PC-3 (cell line): ENCODE measurements at regions not wholly inside any gene's neighbourhood (a gene's known extent, or its start where the extent isn't known, plus 50 kb on each side); places are given as distances from the start of the nearest gene placed in this dataset.

Experiments
- ATAC-seq: fragments of 200-7000 bp; cut with Tn5 transposase; 2 replicates; pipeline ENCODE4 v1.9.1; 2020; ENCODE audit warnings: mild to moderate bottlenecking, moderate library complexity
- BruUV-seq: library from RNA; stranded (reverse); fragments of 400-500 nt; replicated peaks from 2 replicates; lab custom pipeline; 2021; lab: Mats Ljungman, UMichigan
- CTCF ChIA-PET: fragments of 300-600 bp; sonication (Branson Sonifier 250); formaldehyde crosslinking; loops from one replicate; lab custom pipeline; 2022; ENCODE audit warnings: antibody characterized with exemption; lab: Charles Lee
- POLR2A ChIA-PET: fragments of 300-600 bp; sonication (Branson Sonifier 250); formaldehyde crosslinking; loops from one replicate; lab custom pipeline; 2022; ENCODE audit warnings: antibody characterized with exemption; ENCODE audit not compliant: unreplicated experiment; lab: Charles Lee
- DNase-seq: peaks from one replicate; pipeline ENCODE4 v3.0.0-alpha.2; 2015
- H2AFZ ChIP-seq: fragments of 300-600 bp; sonication (generic); 2 replicates; pipeline ENCODE4 v1.6.0; 2016; ENCODE audit warnings: antibody characterized with exemption, low read length
- H3F3A ChIP-seq: fragments of 300-600 bp; sonication (generic); one replicate; pipeline ENCODE4 v1.6.0; 2017; ENCODE audit warnings: antibody characterized with exemption, low read length, control low read depth, mild to moderate bottlenecking; ENCODE audit not compliant: unreplicated experiment
- H3K27ac ChIP-seq: fragments of 300-600 bp; sonication (generic); 2 replicates; pipeline ENCODE4 v1.5.1; 2016; ENCODE audit warnings: mild to moderate bottlenecking, low read length
- H3K27me3 ChIP-seq: fragments of 300-600 bp; sonication (generic); 2 replicates; pipeline ENCODE4 v1.6.1; 2016; ENCODE audit warnings: low read length, mixed read lengths
- H3K36me3 ChIP-seq: fragments of 300-600 bp; sonication (generic); 2 replicates; pipeline ENCODE4 v1.6.1; 2016; ENCODE audit warnings: low read depth, mixed run types, low read length, mixed read lengths
- H3K4me1 ChIP-seq: fragments of 300-600 bp; sonication (generic); 2 replicates; pipeline ENCODE4 v1.5.1; 2016; ENCODE audit warnings: low read length; ENCODE audit not compliant: insufficient read depth
- H3K4me2 ChIP-seq: fragments of 300-600 bp; sonication (generic); 2 replicates; pipeline ENCODE4 v1.6.0; 2016; ENCODE audit warnings: low read length
- H3K4me3 ChIP-seq: fragments of 300-600 bp; sonication (generic); 2 replicates; pipeline ENCODE4 v1.5.1; 2016; ENCODE audit warnings: mild to moderate bottlenecking, low read length, mixed read lengths
- H3K79me2 ChIP-seq: fragments of 300-600 bp; sonication (generic); 2 replicates; pipeline ENCODE4 v1.6.1; 2017; ENCODE audit warnings: low read length, mixed read lengths
- H3K9ac ChIP-seq: fragments of 300-600 bp; sonication (generic); 2 replicates; pipeline ENCODE4 v1.6.0; 2016; ENCODE audit warnings: mild to moderate bottlenecking, low read length
- H3K9me2 ChIP-seq: fragments of 300-600 bp; sonication (generic); replicated peaks from 2 replicates; pipeline ENCODE4 v1.6.1; 2016; ENCODE audit warnings: mixed run types, low read length, mixed read lengths
- H3K9me3 ChIP-seq: fragments of 300-600 bp; sonication (generic); 2 replicates; pipeline ENCODE4 v1.6.1; 2016; ENCODE audit warnings: low read length, mixed read lengths
- H4K20me1 ChIP-seq: fragments of 300-600 bp; sonication (generic); 2 replicates; pipeline ENCODE4 v1.6.1; 2016; ENCODE audit warnings: low read length, mixed read lengths
- EZH2 ChIP-seq: fragments of 300-600 bp; sonication (generic); IDR thresholded peaks from one replicate; pipeline ENCODE4 v1.6.1; 2017; ENCODE audit warnings: antibody characterized with exemption, mild to moderate bottlenecking, low read length; ENCODE audit not compliant: unreplicated experiment
- EZH2phosphoT487 ChIP-seq: fragments of 300-600 bp; sonication (generic); IDR thresholded peaks from 2 replicates; pipeline ENCODE4 v1.6.1; 2018; ENCODE audit warnings: mild to moderate bottlenecking, antibody characterized with exemption, low read length, borderline replicate concordance
- intact Hi-C: fragments of 100-400 bp; cut with micrococcal nuclease; formaldehyde crosslinking; loops from 2 replicates; pipeline ENCODE4 v1.9.0; 2023
- TF ChIP-seq, protein P1 (sequence below): fragments of 300-600 bp; sonication (generic); conservative IDR thresholded peaks from 2 replicates; pipeline ENCODE4 v1.5.1; 2017; ENCODE audit warnings: antibody characterized with exemption, low read depth, mild to moderate bottlenecking, low read length

GRCh38 chr4:182074139-182074538, 169.1 kb upstream of the TENM3 start:
- Histone ChIP-seq H3K27ac (no peak overlapping the region), H3F3A (no peaks in the 10 kb centered on the region), H3K4me3 (no peak overlapping the region), H3K4me1 (no peaks in the 10 kb centered on the region), H3K4me2 (no peak overlapping the region), H3K9me3 (no peaks in the 10 kb centered on the region), H3K36me3 (no peaks in the 10 kb centered on the region), H3K79me2 (no peaks in the 10 kb centered on the region), H3K27me3 (no peaks in the 10 kb centered on the region), H2AFZ (no peak overlapping the region), H3K9ac (no peak overlapping the region), H3K9me2 (no peaks in the 10 kb centered on the region), H4K20me1 (no peaks in the 10 kb centered on the region)
- POLR2A ChIA-PET = no interaction called here
- TF ChIP-seq, protein P1, sequence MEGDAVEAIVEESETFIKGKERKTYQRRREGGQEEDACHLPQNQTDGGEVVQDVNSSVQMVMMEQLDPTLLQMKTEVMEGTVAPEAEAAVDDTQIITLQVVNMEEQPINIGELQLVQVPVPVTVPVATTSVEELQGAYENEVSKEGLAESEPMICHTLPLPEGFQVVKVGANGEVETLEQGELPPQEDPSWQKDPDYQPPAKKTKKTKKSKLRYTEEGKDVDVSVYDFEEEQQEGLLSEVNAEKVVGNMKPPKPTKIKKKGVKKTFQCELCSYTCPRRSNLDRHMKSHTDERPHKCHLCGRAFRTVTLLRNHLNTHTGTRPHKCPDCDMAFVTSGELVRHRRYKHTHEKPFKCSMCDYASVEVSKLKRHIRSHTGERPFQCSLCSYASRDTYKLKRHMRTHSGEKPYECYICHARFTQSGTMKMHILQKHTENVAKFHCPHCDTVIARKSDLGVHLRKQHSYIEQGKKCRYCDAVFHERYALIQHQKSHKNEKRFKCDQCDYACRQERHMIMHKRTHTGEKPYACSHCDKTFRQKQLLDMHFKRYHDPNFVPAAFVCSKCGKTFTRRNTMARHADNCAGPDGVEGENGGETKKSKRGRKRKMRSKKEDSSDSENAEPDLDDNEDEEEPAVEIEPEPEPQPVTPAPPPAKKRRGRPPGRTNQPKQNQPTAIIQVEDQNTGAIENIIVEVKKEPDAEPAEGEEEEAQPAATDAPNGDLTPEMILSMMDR = no peak
- TF ChIP-seq EZH2phosphoT487 (no peak), EZH2 (no peak)
- CTCF ChIA-PET = no interaction called here
- no TSS peak for BruUV-seq
- DNase-seq = no peak
- intact Hi-C loops = no loop called here
- no peak for ATAC-seq

DNA sequence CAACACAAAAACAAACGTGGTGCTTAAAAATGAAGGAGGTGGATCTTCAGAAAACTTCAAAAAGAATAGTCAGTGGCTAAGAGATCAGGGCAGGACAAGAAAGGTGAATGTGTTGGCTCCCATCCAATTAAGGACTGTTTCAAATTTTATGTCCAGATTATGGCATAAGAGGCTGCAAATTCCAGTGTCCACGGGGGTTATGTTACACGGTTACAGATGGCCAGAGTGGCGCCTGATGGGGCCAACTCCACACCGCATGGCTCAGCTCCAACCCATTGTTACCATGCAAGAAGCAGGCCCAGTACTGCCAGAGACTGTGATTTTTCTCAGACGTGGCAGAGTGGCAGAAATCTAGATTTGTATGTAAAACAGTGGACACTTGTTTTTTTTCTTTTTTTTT, 168.4 kb upstream of the TENM3 start:
- CTCF ChIA-PET = no interaction called here
- POLR2A ChIA-PET = no interaction called here
- Histone ChIP-seq H3K27ac (no peak overlapping the region), H3K4me1 (no peaks in the 10 kb centered on the region), H3K36me3 (no peaks in the 10 kb centered on the region), H3K4me2 (no peak overlapping the region), H4K20me1 (no peaks in the 10 kb centered on the region), H3K9me3 (no peaks in the 10 kb centered on the region), H3K4me3 (no peak overlapping the region), H3F3A (no peaks in the 10 kb centered on the region), H2AFZ (no peak overlapping the region), H3K27me3 (no peaks in the 10 kb centered on the region), H3K79me2 (no peaks in the 10 kb centered on the region), H3K9me2 (no peaks in the 10 kb centered on the region), H3K9ac (no peak overlapping the region)
- TF ChIP-seq, protein P1 = no peak
- no peak for TF ChIP-seq EZH2phosphoT487
- TF ChIP-seq EZH2 = no peak
- no TSS peak for BruUV-seq
- ATAC-seq = no peak
- intact Hi-C loops = no loop called here
- no peak for DNase-seq

GRCh38 chr4:182082910-182083309, 160.3 kb upstream of the TENM3 start:
- Histone ChIP-seq H3K36me3 (no peaks in the 10 kb centered on the region), H3K4me1 (no peaks in the 10 kb centered on the region), H3K9ac (no peak overlapping the region), H4K20me1 (no peaks in the 10 kb centered on the region), H3K9me3 (no peaks in the 10 kb centered on the region), H3K4me2 (no peak overlapping the region), H3F3A (no peaks in the 10 kb centered on the region), H3K27me3 (0 out of 2 replicates have a peak, but pooled peaks cover 3% of the 10 kb centered on the region), H3K4me3 (no peak overlapping the region), H2AFZ (no peak overlapping the region), H3K79me2 (no peaks in the 10 kb centered on the region), H3K27ac (no peak overlapping the region), H3K9me2 (no peaks in the 10 kb centered on the region)
- no peak for DNase-seq
- ChIA-PET CTCF (no interaction called here), POLR2A (no interaction called here)
- intact Hi-C loops = loop anchor here (10.0 kb wide), 1 partner anchor 1258 kb away; no protein-coding TSS in a partner anchor
- no peak for ATAC-seq
- no peak for TF ChIP-seq EZH2
- TF ChIP-seq EZH2phosphoT487 = no peak
- TF ChIP-seq, protein P1 = no peak
- no TSS peak for BruUV-seq
